GM12873 (cell line): ENCODE measurements at regions not wholly inside any gene's neighbourhood (a gene's known extent, or its start where the extent isn't known, plus 50 kb on each side); places are given as distances from the start of the nearest gene placed in this dataset.

Experiments
- CTCF ChIP-seq: IDR thresholded peaks from 2 replicates; pipeline ENCODE4 v1.5.1; 2012; ENCODE audit warnings: low read depth, mild to moderate bottlenecking, moderate library complexity, low read length, control low read depth; ENCODE audit not compliant: insufficient read depth; ENCODE audit errors: missing control alignments

GRCh38 chr16:55933038-55933437, 57.9 kb upstream of the CES5A start:
- TF ChIP-seq CTCF: no peak

GRCh38 chr16:55930036-55930435, 54.9 kb upstream of the CES5A start:
- no peak for TF ChIP-seq CTCF

GRCh38 chr16:55929181-55929580, 54.0 kb upstream of the CES5A start:
- no peak for TF ChIP-seq CTCF

- TF ChIP-seq CTCF: no peak
Observed at GRCh38 chr16:55925242-55925641, 50.1 kb upstream of the CES5A start.
